VCaP (cell line): ENCODE measurements at regions not wholly inside any gene's neighbourhood (a gene's known extent, or its start where the extent isn't known, plus 50 kb on each side); places are given as distances from the start of the nearest gene placed in this dataset.

Source experiments
- H3K27ac ChIP-seq: fragments of 450-650 bp; 2 replicates; pipeline ENCODE4 v1.5.1; 2017
- TF ChIP-seq, protein P1 (sequence below): fragments of 450-650 bp; conservative IDR thresholded peaks from 2 replicates; pipeline ENCODE4 v1.5.1; 2017; ENCODE audit warnings: mild to moderate bottlenecking, moderate library complexity

DNA sequence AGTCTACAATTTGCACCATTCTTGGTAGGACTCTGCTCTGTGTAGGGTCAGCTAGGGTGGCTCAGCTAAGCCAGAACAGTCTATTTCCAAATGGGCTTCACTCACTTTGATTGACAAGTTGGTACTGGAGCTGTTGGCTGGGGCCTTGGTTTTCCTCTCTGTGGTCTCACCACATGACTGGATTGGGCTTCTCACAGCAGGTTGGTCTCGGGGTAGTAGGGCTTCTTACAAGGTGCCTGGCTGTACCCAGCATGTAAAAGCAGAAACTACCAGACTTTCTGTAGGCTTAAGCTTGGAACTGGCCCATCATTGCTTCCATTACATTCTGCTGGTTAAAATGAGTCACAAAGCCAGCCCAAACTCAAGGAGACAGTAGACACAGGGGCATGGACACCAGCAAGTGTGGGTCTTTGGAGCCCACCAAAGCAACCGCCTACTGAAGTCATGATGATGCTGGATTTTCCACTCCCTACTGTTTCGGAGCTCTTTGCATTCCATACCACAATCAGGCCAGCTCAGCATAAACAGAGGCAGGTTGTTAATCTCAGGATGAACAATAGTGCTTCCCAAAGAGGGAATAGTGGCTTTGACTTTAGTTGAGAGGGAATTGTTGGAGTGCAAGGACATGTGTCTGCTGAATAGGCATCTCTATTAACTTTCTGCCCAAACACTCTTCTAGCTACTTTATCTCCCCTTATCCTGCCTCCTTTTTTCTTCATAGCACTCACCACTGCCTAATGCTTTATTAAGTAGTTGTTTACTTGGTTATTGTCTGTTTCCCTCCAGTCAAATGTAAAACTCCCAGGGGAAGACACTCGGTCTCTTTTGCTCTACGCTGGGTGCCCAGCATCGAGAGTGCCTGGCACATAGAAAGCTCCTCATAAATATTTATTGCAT lies 78.0 kb upstream of the RARB start:
- no peak overlapping the region for H3K27ac ChIP-seq
- TF ChIP-seq, protein P1, sequence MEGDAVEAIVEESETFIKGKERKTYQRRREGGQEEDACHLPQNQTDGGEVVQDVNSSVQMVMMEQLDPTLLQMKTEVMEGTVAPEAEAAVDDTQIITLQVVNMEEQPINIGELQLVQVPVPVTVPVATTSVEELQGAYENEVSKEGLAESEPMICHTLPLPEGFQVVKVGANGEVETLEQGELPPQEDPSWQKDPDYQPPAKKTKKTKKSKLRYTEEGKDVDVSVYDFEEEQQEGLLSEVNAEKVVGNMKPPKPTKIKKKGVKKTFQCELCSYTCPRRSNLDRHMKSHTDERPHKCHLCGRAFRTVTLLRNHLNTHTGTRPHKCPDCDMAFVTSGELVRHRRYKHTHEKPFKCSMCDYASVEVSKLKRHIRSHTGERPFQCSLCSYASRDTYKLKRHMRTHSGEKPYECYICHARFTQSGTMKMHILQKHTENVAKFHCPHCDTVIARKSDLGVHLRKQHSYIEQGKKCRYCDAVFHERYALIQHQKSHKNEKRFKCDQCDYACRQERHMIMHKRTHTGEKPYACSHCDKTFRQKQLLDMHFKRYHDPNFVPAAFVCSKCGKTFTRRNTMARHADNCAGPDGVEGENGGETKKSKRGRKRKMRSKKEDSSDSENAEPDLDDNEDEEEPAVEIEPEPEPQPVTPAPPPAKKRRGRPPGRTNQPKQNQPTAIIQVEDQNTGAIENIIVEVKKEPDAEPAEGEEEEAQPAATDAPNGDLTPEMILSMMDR = no peak

DNA sequence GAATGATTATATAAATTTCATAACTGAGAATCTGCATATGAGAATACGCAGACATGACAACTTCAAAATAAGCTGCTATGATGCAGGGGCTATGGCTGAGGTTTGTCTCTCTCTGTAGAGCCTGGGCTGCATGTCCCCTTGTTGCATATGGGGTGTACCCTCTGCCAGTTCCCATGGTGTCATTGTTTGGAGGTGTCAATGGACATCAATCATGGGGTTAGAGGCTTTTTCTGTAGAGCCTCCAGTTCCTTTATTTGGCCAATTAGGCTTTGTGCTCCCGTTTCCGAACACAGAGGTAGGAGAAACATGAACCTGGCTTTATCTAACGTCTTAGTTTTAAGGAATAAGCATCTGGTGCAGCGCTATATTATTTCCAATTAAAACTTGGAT lies 77.3 kb upstream of the RARB start:
- TF ChIP-seq, protein P1 = no peak

DNA sequence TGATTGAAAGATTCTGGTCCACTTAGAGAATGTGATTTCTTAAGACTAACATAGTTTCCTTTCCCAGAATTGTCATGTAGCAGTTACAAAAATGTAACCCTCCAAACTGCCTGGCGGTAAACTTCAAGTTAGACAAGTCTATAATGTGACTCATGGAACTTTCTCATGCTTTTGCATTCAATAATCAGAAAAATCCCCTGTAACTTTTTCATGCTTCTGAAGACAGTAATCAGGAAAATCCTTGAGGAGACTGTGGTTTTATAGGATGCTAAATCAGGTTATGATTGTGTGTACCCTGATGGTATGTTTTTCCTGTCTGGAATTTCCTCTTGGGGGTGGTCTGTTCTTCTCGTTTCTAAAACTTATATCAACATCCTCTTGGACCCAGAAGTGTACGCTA lies 74.0 kb upstream of the RARB start:
- H3K27ac ChIP-seq = no peak overlapping the region
- TF ChIP-seq, protein P1 = no peak

More for the DNA sequence above, 77.3 kb upstream of the RARB start:
- no peak overlapping the region for H3K27ac ChIP-seq

DNA sequence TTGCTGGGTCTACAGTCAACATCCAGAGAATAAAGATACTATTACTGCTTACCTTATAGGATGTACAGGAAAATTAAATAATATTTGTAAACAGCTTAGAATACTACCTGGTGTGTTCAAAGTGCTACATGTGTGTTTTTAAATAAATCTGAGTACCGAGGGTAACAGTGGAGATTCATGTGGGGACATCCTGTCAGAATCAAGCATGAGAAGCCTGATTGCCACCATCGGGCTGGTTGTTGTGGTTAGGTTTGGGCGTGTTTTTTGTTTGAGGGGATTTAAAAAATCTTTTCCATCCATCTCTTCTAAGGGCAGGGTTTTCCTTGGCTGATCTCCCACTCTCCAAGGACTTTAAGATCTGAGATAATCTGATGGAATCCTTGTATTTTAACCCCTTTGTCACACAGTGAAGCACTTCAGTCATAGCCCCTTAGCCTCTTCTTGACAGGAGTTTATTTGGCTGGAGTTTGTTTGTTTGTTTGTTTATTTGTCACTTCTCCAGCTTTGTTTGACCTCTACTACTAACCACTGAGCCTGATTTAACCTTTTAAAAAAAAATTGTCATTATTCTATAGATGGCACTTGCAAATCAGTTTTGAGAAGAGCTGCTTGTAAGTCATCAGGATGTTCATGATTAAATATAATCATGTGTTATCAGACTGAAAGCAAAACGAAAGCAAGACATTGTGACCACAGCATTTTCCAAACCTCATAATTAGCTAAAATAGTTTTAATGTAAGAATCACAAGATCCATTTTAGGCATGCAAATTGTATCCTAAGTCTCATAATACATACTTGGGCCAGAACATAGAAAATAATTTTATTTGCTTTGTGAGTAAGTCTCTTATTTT lies 72.8 kb upstream of the RARB start:
- TF ChIP-seq, protein P1 = no peak

DNA sequence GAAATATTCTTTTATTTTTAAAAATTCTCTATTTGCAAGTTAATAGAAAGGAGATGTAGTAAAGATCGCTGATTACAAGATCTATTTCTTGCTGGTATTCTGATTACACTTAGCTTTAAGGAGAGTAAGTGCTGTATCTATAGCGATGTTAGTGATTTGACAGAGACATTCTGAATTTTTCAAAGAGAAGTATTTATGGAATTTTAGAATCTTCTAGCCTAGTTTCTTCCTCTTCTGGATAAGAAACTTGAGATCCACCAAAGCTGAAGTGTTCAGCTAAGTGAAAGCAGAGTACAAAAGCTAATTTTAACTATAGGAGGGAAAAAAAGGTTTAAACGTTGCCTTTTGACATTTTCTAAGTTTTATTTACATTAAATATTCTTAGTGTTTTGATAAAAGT lies 72.1 kb upstream of the RARB start:
- H3K27ac ChIP-seq = no peak overlapping the region
- TF ChIP-seq, protein P1 = no peak

More for the DNA sequence above, 72.8 kb upstream of the RARB start:
- H3K27ac ChIP-seq = no peak overlapping the region

DNA sequence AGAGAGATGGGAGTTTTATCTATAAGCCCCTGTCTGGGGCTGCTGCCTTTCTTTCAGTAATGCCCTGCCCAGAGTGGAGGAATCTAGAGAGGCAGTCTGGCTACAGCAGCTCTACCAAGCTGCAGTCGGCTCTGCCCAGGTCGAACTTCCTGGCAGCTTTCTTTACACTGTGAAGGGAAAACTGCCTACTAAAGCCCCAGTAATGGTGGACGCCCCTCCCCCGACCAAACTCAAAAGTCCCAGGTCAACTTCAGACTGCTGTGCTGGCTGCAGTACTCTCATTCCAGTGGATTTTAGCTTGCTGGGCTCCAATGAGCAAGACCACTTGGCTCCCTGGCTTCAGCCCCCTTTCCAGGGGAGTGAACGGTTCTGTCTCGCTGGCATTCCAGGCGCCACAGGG lies 65.9 kb upstream of the RARB start:
- no peak overlapping the region for H3K27ac ChIP-seq
- TF ChIP-seq, protein P1 = no peak

DNA sequence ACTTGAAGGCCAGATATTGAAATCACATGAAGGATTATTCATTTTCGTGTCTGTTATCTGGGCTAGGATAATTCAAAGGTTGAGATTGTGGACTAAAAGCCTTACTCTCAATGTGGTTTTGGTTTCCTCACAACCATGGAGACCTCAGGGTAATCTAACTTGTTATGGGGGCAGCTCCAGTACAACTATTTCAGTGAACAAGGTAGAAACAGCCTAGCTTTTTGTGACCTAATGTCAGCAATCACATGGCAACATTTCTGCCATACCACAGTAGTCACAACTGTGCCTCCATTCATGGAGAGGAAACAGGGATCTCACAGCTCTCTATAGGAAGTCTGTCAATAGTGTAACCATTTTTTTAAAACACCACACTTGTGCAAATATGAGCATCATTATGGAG lies 62.4 kb upstream of the RARB start:
- TF ChIP-seq, protein P1 = no peak

More for the DNA sequence above, 62.4 kb upstream of the RARB start:
- no peak overlapping the region for H3K27ac ChIP-seq
